Right lobe of liver (tissue), 4 donors: ENCODE measurements at regions not wholly inside any gene's neighbourhood (a gene's known extent, or its start where the extent isn't known, plus 50 kb on each side); places are given as distances from the start of the nearest gene placed in this dataset.

Source experiments
- CTCF ChIP-seq, 4 donors: fragments of 200-600 bp in 3 of 4; fragments of 450-650 bp in 1 of 4; IDR thresholded peaks; one replicate each; pipeline versions ENCODE4 v1.5.1 to v1.8.0; 2016 to 2022; ENCODE audit warnings: antibody characterized with exemption in 4 of 4, mild to moderate bottlenecking in 2 of 4
- POLR2A ChIP-seq: fragments of 450-650 bp; IDR thresholded peaks from one replicate; pipeline ENCODE4 v1.6.1; 2017; ENCODE audit warnings: antibody characterized with exemption, mild to moderate bottlenecking
- donor health status: DM: no; HTN: no; CAD: no.
- donor health status: DM: no; HTN: no; CAD: no.
- donor health status: DM: no; HTN: yes; CAD: no.

GRCh38 chrX:17919896-17920446 is 58.9 kb upstream of the RAI2 start:
- TF ChIP-seq CTCF (IDR thresholded peaks at IDR 0.05) = no peak
- TF ChIP-seq POLR2A = no peak
